ENCODE measurements at regions not wholly inside any gene's neighbourhood (a gene's known extent, or its start where the extent isn't known, plus 50 kb on each side); places are given as distances from the start of the nearest gene placed in this dataset.

DNA sequence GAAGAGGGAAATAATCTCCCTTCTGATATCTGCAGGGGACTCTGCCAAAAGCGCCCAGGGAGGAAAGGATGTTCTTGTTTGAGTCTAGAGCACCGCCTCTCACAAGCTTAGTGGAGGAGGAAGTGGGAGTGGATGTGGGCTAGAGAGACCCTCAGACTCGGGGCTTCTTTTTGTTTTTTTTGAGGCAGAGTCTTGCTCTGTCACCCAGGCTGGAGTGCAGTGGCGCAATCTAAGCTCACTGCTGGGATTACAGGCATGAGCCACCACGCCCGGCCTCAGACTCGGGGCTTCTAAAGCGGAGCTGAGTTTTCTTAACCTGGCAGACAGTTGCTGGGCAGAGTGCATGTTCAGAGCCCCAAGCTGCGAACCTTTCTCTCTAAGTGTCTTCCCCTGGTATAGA, 310.8 kb downstream of the BMP7 start:
- TF ChIP-seq, protein P1, sequence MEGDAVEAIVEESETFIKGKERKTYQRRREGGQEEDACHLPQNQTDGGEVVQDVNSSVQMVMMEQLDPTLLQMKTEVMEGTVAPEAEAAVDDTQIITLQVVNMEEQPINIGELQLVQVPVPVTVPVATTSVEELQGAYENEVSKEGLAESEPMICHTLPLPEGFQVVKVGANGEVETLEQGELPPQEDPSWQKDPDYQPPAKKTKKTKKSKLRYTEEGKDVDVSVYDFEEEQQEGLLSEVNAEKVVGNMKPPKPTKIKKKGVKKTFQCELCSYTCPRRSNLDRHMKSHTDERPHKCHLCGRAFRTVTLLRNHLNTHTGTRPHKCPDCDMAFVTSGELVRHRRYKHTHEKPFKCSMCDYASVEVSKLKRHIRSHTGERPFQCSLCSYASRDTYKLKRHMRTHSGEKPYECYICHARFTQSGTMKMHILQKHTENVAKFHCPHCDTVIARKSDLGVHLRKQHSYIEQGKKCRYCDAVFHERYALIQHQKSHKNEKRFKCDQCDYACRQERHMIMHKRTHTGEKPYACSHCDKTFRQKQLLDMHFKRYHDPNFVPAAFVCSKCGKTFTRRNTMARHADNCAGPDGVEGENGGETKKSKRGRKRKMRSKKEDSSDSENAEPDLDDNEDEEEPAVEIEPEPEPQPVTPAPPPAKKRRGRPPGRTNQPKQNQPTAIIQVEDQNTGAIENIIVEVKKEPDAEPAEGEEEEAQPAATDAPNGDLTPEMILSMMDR (IDR thresholded peaks at IDR 0.05), result no peak
- H3K27me3 Mint-ChIP-seq (ENCODE audit: insufficient read depth), result peaks cover 36% of the 10 kb centered on the region
- no peak overlapping the region for H3K27ac Mint-ChIP-seq
- DNase-seq, result no peak
- H3K4me1 Mint-ChIP-seq (ENCODE audit: low read depth), result no peaks in the 10 kb centered on the region
- H3K4me3 Mint-ChIP-seq, result no peak overlapping the region
- H3K36me3 Mint-ChIP-seq (ENCODE audit: low read depth), result no peaks in the 10 kb centered on the region
- H3K9me3 Mint-ChIP-seq, result no peaks in the 10 kb centered on the region

DNA sequence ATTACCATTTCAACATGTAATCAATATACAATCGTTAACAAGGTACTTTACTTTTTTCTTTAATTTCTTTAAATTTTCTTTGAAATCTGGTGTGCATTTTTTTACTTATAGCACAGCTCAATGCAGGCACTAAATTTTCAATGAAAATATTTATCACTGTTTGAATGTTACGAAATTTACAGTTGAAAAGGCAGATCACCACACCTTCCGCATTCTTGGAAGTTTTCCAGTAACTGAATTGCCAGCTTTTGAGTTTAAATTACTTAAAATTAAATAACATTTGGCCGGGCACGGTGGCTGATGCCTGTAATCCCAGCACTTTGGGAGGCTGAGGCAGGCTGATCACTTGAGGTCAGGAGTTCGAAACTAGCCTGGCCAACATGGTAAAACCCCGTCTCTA, 309.9 kb downstream of the BMP7 start:
- Mint-ChIP-seq H3K4me1 (ENCODE audit: low read depth) (no peaks in the 10 kb centered on the region), H3K36me3 (ENCODE audit: low read depth) (no peaks in the 10 kb centered on the region), H3K27ac (no peak overlapping the region), H3K9me3 (no peaks in the 10 kb centered on the region), H3K27me3 (ENCODE audit: insufficient read depth) (peaks cover 30% of the 10 kb centered on the region), H3K4me3 (no peak overlapping the region)
- DNase-seq, result no peak
- TF ChIP-seq, protein P1 (IDR thresholded peaks at IDR 0.05), result no peak

DNA sequence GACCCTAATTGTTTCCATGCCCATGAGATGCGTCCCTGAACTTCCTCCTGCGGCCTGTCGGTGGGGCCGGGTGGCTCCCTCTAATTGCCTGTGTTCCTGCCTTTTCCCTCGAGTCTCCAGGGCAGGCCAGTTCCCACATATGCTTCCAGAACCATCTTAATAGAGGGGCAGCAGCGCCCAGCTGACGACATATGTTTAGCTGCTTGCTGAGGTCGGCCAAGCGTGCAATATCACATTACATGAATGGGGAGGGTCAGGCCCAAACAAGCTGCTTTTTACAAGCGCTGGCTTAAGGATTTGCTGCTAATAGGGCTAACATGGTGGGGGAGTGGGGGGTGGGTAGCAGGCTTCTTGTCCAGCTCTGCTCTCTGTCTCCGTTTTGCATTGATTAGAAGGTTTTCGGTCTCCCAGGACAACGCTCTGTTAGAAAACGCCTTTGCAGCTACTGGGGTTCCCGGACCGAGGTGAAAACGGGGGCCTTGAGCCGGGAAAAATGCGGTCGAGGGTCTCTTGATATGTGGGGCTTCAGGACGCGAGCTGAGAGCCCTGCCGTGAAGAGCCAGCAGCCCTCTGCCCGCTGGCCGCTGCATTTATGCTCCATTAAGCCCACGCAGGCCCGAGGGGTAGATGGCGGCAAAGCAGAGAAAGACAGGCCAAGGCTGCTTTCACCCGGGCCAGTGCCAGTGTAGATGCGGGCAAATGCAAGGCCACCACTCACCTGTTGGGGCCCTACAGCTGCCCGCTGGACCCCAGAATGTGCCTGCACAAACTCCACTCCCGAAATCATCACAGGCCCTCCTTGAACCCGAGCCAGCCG, 308.5 kb downstream of the BMP7 start:
- peaks cover 33% of the 10 kb centered on the region for H3K27me3 Mint-ChIP-seq (ENCODE audit: insufficient read depth)
- no peaks in the 10 kb centered on the region for H3K9me3 Mint-ChIP-seq
- TF ChIP-seq, protein P1 (IDR thresholded peaks at IDR 0.05), result no peak
- no peak for DNase-seq
- H3K4me3 Mint-ChIP-seq, result no peak overlapping the region
- no peaks in the 10 kb centered on the region for H3K36me3 Mint-ChIP-seq (ENCODE audit: low read depth)
- no peaks in the 10 kb centered on the region for H3K4me1 Mint-ChIP-seq (ENCODE audit: low read depth)
- no peak overlapping the region for H3K27ac Mint-ChIP-seq

DNA sequence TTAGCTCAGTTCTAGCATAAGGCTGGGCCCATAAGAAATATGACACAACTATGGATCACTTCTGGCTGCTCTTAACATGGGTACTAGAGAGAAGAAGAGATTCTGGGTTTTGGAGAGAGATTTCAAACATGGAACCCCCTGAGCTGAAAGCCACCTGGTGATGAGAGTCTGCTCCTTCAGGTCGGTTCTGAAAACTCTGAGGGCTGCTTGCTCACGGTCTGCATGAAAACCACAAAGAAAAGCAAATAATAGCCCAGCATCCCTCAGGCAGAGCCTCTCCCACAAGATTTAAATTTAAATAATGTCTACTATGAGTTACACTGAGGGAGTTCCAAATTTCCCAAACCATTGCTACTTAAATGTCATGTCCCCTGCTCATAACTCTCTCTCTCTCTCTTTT, 301.5 kb downstream of the BMP7 start:
- DNase-seq, result no peak
- TF ChIP-seq, protein P1 (IDR thresholded peaks at IDR 0.05), result no peak
- H3K27ac Mint-ChIP-seq, result no peak overlapping the region
- peaks cover 18% of the 10 kb centered on the region for H3K27me3 Mint-ChIP-seq (ENCODE audit: insufficient read depth)
- no peaks in the 10 kb centered on the region for H3K36me3 Mint-ChIP-seq (ENCODE audit: low read depth)
- H3K4me1 Mint-ChIP-seq (ENCODE audit: low read depth), result no peaks in the 10 kb centered on the region
- no peak overlapping the region for H3K4me3 Mint-ChIP-seq
- no peaks in the 10 kb centered on the region for H3K9me3 Mint-ChIP-seq

DNA sequence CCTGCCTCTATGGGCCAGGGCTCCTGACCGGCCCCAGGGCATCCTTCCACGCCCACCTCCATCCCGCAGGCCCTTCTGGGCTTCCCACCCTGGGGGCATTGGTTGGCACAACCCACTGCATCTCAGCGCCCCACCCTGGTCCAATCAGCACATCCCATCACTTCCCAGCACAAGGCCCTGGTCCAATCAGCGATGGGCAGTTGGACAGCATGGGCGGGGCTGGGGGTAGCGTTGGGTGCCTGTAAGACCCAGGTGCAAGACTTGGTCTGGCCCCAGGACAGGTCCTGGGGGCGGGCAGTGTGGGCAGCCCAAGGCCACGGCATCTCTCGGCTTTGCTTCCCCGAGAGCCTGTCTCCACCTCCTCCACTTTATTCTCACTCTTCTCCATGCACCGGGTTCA, 298.5 kb downstream of the BMP7 start:
- H3K4me3 Mint-ChIP-seq, result no peak overlapping the region

More for the DNA sequence above, 298.5 kb downstream of the BMP7 start:
- H3K36me3 Mint-ChIP-seq (ENCODE audit: low read depth), result no peaks in the 10 kb centered on the region
- DNase-seq, result no peak
- no peaks in the 10 kb centered on the region for H3K4me1 Mint-ChIP-seq (ENCODE audit: low read depth)
- no peaks in the 10 kb centered on the region for H3K9me3 Mint-ChIP-seq
- peaks cover 11% of the 10 kb centered on the region; the same call in 1 of the 2 replicates for H3K27me3 Mint-ChIP-seq (ENCODE audit: insufficient read depth)
- no peak overlapping the region for H3K27ac Mint-ChIP-seq
- TF ChIP-seq, protein P1 (IDR thresholded peaks at IDR 0.05), result no peak

Measured in HFFc6 (cell line).